SK-N-SH treated with all-trans-retinoic acid at 6 μM for 48 hours (cell line): ENCODE measurements at regions not wholly inside any gene's neighbourhood (a gene's known extent, or its start where the extent isn't known, plus 50 kb on each side); places are given as distances from the start of the nearest gene placed in this dataset.
"Not testable (repeated sequence)": the region's sequence is repeated elsewhere in the genome, so short reads cannot be mapped to it uniquely, and the experiment has no call there.

ENCODE experiments used
- ARNTL ChIP-seq: fragments of 450-650 bp; formaldehyde crosslinking; IDR thresholded peaks from 2 replicates; pipeline ENCODE4 v1.5.0; 2020; ENCODE audit warnings: low read depth, mild to moderate bottlenecking, moderate library complexity, borderline replicate concordance
- BACH2 ChIP-seq: fragments of 250-450 bp; sonication (Bioruptor Pico); IDR thresholded peaks from 2 replicates; pipeline ENCODE4 v1.9.0; 2021; ENCODE audit warnings: mild to moderate bottlenecking, borderline replicate concordance
- CREB5 ChIP-seq: fragments of 250-450 bp; sonication (Bioruptor Pico); IDR thresholded peaks from 2 replicates; pipeline ENCODE4 v1.5.1; 2020; ENCODE audit warnings: low read depth, mild to moderate bottlenecking, moderate library complexity
- CSRNP3 ChIP-seq: fragments of 250-450 bp; sonication (Bioruptor Pico); IDR thresholded peaks from 2 replicates; pipeline ENCODE4 v1.5.1; 2021; ENCODE audit warnings: mild to moderate bottlenecking, moderate library complexity
- PATZ1 ChIP-seq: fragments of 250-450 bp; sonication (Bioruptor Pico); IDR thresholded peaks from 2 replicates; pipeline ENCODE4 v1.8.0; 2020; ENCODE audit warnings: mild to moderate bottlenecking, moderate library complexity, borderline replicate concordance
- RARB ChIP-seq: fragments of 250-450 bp; sonication (Bioruptor Pico); IDR thresholded peaks from 2 replicates; pipeline ENCODE4 v1.8.0; 2021; ENCODE audit warnings: mild to moderate bottlenecking, moderate library complexity
- TOX ChIP-seq: fragments of 250-450 bp; sonication (Bioruptor Pico); IDR thresholded peaks from 2 replicates; pipeline ENCODE4 v1.8.0; 2021; ENCODE audit warnings: mild to moderate bottlenecking, moderate library complexity, borderline replicate concordance
- ZC3H10 ChIP-seq: fragments of 250-450 bp; sonication (Bioruptor Pico); IDR thresholded peaks from 2 replicates; pipeline ENCODE4 v1.5.1; 2021; ENCODE audit warnings: mild to moderate bottlenecking, moderate library complexity
- ZFP3 ChIP-seq: fragments of 250-450 bp; sonication (Bioruptor Pico); IDR thresholded peaks from 2 replicates; pipeline ENCODE4 v1.5.0; 2020; ENCODE audit warnings: mild to moderate bottlenecking, moderate library complexity

- not testable (repeated sequence) for TF ChIP-seq ZC3H10; CREB5 (CRISPR knock-in tag); BACH2 (CRISPR knock-in tag); RARB (CRISPR knock-in tag); PATZ1; ZFP3 (CRISPR knock-in tag); TOX (CRISPR knock-in tag); CSRNP3 (CRISPR knock-in tag); ARNTL (CRISPR knock-in tag)
These were observed 107.3 kb upstream of the COX7C start for GRCh38 chr5:86510330-86510915.
